Neural cell (in vitro differentiated cells): ENCODE measurements at regions not wholly inside any gene's neighbourhood (a gene's known extent, or its start where the extent isn't known, plus 50 kb on each side); places are given as distances from the start of the nearest gene placed in this dataset.
A peak's percentile ranks its signal among the peaks of the same experiment; 100 is the strongest.
"Not testable (repeated sequence)": the region's sequence is repeated elsewhere in the genome, so short reads cannot be mapped to it uniquely, and the experiment has no call there.

Experiments
- H2AFZ ChIP-seq: fragments of 200-600, 300-800 bp; sonication (generic), shearing (Covaris generic); 2 replicates; pipeline ENCODE4 v1.6.0; 2014; ENCODE audit warnings: low read depth, mild to moderate bottlenecking, antibody characterized with exemption, low read length, moderate library complexity
- H3F3A ChIP-seq: fragments of 200-600 bp; shearing (Covaris generic); 2 replicates; pipeline ENCODE4 v1.6.1; 2016; ENCODE audit warnings: mild to moderate bottlenecking, moderate library complexity, mixed read lengths, antibody characterized with exemption, low read length; ENCODE audit not compliant: insufficient read depth, poor library complexity, severe bottlenecking
- H3K27ac ChIP-seq: fragments of 200-600, 300-800 bp; sonication (generic), shearing (Covaris generic); 2 replicates; pipeline ENCODE4 v1.5.1; 2014; ENCODE audit warnings: mild to moderate bottlenecking, low read length, moderate library complexity
- H3K27me3 ChIP-seq: fragments of 300-800, 200-600 bp; sonication (generic), shearing (Covaris generic); 2 replicates; pipeline ENCODE4 v1.6.0; 2014; ENCODE audit warnings: mild to moderate bottlenecking, low read depth, low read length, moderate library complexity; ENCODE audit not compliant: insufficient read depth
- H3K36me3 ChIP-seq: fragments of 300-800, 200-600 bp; sonication (generic), shearing (Covaris generic); 2 replicates; pipeline ENCODE4 v1.5.1; 2014; ENCODE audit warnings: mild to moderate bottlenecking, antibody characterized with exemption, low read length, moderate library complexity; ENCODE audit not compliant: insufficient read depth
- H3K4me2 ChIP-seq: fragments of 300-800, 200-600 bp; sonication (generic), shearing (Covaris generic); 2 replicates; pipeline ENCODE4 v1.6.0; 2014; ENCODE audit warnings: mild to moderate bottlenecking, low read length
- H3K4me3 ChIP-seq: fragments of 300-800, 200-600 bp; sonication (generic), shearing (Covaris generic); 2 replicates; pipeline ENCODE4 v1.5.1; 2014; ENCODE audit warnings: mild to moderate bottlenecking, low read length, moderate library complexity
- H3K79me2 ChIP-seq: fragments of 200-600 bp; shearing (Covaris generic); replicated peaks from 2 replicates; pipeline ENCODE4 v1.6.0; 2014; ENCODE audit warnings: mild to moderate bottlenecking, low read length, moderate library complexity; ENCODE audit not compliant: insufficient read depth
- H3K9ac ChIP-seq: fragments of 300-800, 200-600 bp; sonication (generic), shearing (Covaris generic); 2 replicates; pipeline ENCODE4 v1.6.1; 2016; ENCODE audit warnings: mild to moderate bottlenecking, low read length, mixed read lengths
- H3K9me2 ChIP-seq: fragments of 200-600 bp; shearing (Covaris generic); 2 replicates; pipeline ENCODE4 v1.6.1; 2016; ENCODE audit warnings: mild to moderate bottlenecking, low read length, mixed read lengths; ENCODE audit not compliant: insufficient read depth
- H3K9me3 ChIP-seq: fragments of 200-600, 300-800 bp; sonication (generic), shearing (Covaris generic); 2 replicates; pipeline ENCODE4 v1.6.1; 2016; ENCODE audit warnings: mild to moderate bottlenecking, mixed run types, low read length, moderate library complexity, mixed read lengths
- H4K20me1 ChIP-seq: fragments of 200-600 bp; shearing (Covaris generic); 2 replicates; pipeline ENCODE4 v1.6.1; 2016; ENCODE audit warnings: mild to moderate bottlenecking, mixed run types; ENCODE audit not compliant: insufficient read depth

- not testable (repeated sequence) for H4K20me1 ChIP-seq, H3K9ac ChIP-seq, H3K36me3 ChIP-seq, H3F3A ChIP-seq, H3K9me2 ChIP-seq, H3K4me3 ChIP-seq, H3K27ac ChIP-seq, H2AFZ ChIP-seq, H3K27me3 ChIP-seq, H3K9me3 ChIP-seq, H3K4me2 ChIP-seq, H3K79me2 ChIP-seq
Observed at GRCh38 chrX:10469-11458, 270.4 kb upstream of the PLCXD1 start.

DNA sequence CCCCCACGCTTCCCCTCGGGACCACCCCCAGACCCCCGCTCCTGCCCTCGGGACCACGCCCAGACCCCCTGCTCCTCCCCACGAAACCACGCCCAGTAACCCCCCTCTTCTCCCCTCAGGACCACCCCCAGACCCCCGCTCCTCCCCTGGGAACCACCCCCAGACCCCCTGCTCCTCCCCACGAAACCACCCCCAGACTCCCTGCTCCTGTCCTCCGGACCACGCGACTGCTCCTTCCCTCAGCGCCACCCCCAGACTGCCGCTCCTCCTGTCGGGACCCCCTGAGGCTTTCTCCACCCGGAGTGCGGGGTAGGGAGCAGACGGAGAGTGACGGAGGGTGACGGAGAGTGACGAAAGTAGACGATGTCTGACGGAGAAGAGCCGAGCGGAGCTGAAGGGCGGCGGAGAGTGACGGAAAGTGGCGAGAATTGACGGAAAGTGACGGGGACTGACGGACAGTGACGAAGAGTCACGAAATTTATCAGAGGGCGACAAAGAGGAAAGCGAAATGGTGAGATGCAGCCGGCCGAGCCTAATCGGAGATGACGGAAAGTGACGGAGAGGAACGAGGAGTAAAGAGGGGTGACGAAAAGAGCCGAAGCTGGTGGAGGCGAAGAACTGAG is 267.2 kb upstream of the PLCXD1 start:
- H3K79me2 ChIP-seq, H2AFZ ChIP-seq, H3K9me3 ChIP-seq, H3K4me2 ChIP-seq, H4K20me1 ChIP-seq, H3K9me2 ChIP-seq, H3F3A ChIP-seq, H3K36me3 ChIP-seq, H3K27ac ChIP-seq, H3K27me3 ChIP-seq: not testable (repeated sequence)
- Histone ChIP-seq H3K9ac (peak overlapping the region; percentile 34), H3K4me3 (peak overlapping the region; percentile 49)

- H3K9ac ChIP-seq, H3K79me2 ChIP-seq, H3F3A ChIP-seq, H3K27me3 ChIP-seq, H3K27ac ChIP-seq, H3K36me3 ChIP-seq, H2AFZ ChIP-seq, H3K4me2 ChIP-seq, H4K20me1 ChIP-seq, H3K9me3 ChIP-seq, H3K9me2 ChIP-seq: not testable (repeated sequence)
- peak overlapping the region; percentile 49 for H3K4me3 ChIP-seq
Observed at GRCh38 chrX:14452-14851, 266.7 kb upstream of the PLCXD1 start.

DNA sequence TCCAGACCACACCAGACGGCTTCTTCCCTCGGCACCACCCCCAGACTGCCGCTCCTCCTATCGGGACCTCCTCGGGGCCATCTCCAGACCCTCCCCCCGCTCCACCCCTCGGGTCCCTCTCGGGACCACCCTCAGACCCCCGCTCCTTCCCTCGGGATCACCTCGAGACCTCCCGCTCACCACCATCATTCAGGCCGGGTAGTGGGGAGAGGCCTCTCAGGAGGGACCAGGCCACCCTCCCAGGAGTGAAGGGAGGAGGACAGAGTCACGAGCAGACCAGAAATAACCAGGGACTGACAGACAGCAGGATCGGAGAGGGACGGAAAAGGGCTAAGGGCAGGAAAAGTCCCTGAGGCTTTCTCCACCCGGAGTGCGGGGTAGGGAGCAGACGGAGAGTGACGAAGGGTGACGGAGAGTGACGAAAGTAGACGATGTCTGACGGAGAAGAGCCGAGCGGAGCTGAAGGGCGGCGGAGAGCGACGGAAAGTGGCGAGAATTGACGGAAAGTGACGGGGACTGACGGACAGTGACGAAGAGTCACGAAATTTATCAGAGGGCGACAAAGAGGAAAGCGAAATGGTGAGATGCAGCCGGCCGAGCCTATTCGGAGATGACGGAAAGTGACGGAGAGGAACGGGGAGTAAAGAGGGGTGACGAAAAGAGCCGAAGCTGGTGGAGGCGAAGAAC is 262.3 kb upstream of the PLCXD1 start:
- not testable (repeated sequence) for H3K36me3 ChIP-seq, H2AFZ ChIP-seq, H3K4me3 ChIP-seq, H3K9me3 ChIP-seq, H3K27ac ChIP-seq, H3K9me2 ChIP-seq, H4K20me1 ChIP-seq, H3F3A ChIP-seq, H3K79me2 ChIP-seq, H3K4me2 ChIP-seq, H3K9ac ChIP-seq, H3K27me3 ChIP-seq

- H3K4me3 ChIP-seq: not testable (repeated sequence)
Observed at GRCh38 chrX:19455-19827, 261.7 kb upstream of the PLCXD1 start.

More at GRCh38 chrX:19455-19827, 261.7 kb upstream of the PLCXD1 start:
- H2AFZ ChIP-seq, H3K9ac ChIP-seq, H3K27ac ChIP-seq, H3K27me3 ChIP-seq, H3K4me2 ChIP-seq, H4K20me1 ChIP-seq, H3K36me3 ChIP-seq, H3K9me3 ChIP-seq, H3K9me2 ChIP-seq, H3F3A ChIP-seq, H3K79me2 ChIP-seq: not testable (repeated sequence)
